SK-N-SH (cell line): ENCODE measurements at regions not wholly inside any gene's neighbourhood (a gene's known extent, or its start where the extent isn't known, plus 50 kb on each side); places are given as distances from the start of the nearest gene placed in this dataset.

Experiments
- CTCF ChIA-PET: fragments of 300-600, 350-600 bp; formaldehyde crosslinking; extraction: SDS; loops from one replicate; lab custom pipeline; 2021; lab: Yijun Ruan, JAX
- POLR2A ChIA-PET: fragments of 350-600 bp; sonication (Branson Sonifier 250); formaldehyde crosslinking; extraction: SDS; loops from one replicate; lab custom pipeline; 2020; ENCODE audit warnings: antibody characterized with exemption, inconsistent platforms; lab: Yijun Ruan, JAX
- DNase-seq: peaks from one replicate; pipeline ENCODE4 v3.0.0; 2012
- H2AFZ ChIP-seq: fragments of 200-600 bp; sonication (generic); 2 replicates; pipeline ENCODE4 v1.8.1; 2016; ENCODE audit warnings: antibody characterized with exemption, mild to moderate bottlenecking, low read depth
- H3F3A ChIP-seq: fragments of 200-600 bp; sonication (generic); replicated peaks from 2 replicates; pipeline ENCODE3; 2016; ENCODE audit warnings: antibody characterized with exemption, mild to moderate bottlenecking; ENCODE audit not compliant: insufficient read depth
- H3K27ac ChIP-seq, 2 experiments: fragments of 200-500 bp in 1 of 2; fragments of 200-600 bp in 1 of 2; sonication (Bioruptor generic) in 1 of 2; sonication (generic), shearing (Covaris generic) in 1 of 2; 2 replicates each; pipeline versions ENCODE4 v1.5.1 to v1.6.1; 2014 to 2016; ENCODE audit warnings: low read depth in 2 of 2, inconsistent platforms in 1 of 2, low read length in 1 of 2, mild to moderate bottlenecking in 1 of 2, mixed read lengths in 1 of 2
- H3K27me3 ChIP-seq: fragments of 200-600 bp; sonication (generic), shearing (Covaris generic); 2 replicates; pipeline ENCODE4 v1.6.1; 2016; ENCODE audit warnings: mixed run types; ENCODE audit not compliant: insufficient read depth
- H3K36me3 ChIP-seq, 2 experiments: fragments of 200-500 bp in 1 of 2; fragments of 200-600 bp in 1 of 2; sonication (Bioruptor generic) in 1 of 2; sonication (generic) in 1 of 2; replicated peaks in 1 of 2; 2 replicates each; pipeline versions ENCODE3 to v1.5.1; 2014 to 2016; ENCODE audit warnings: low read length in 1 of 2, mild to moderate bottlenecking in 1 of 2; ENCODE audit not compliant: insufficient read depth in 2 of 2, control insufficient read depth in 1 of 2
- H3K4me1 ChIP-seq, 2 experiments: fragments of 200-500 bp in 1 of 2; fragments of 200-600 bp in 1 of 2; sonication (Bioruptor generic) in 1 of 2; sonication (generic), shearing (Covaris generic) in 1 of 2; 2 replicates each; pipeline versions ENCODE4 v1.5.1 to v1.6.1; 2014 to 2016; ENCODE audit warnings: low read depth in 1 of 2, low read length in 1 of 2, mixed run types in 1 of 2; ENCODE audit not compliant: insufficient read depth in 2 of 2, control insufficient read depth in 1 of 2
- H3K4me2 ChIP-seq: fragments of 200-600 bp; sonication (generic), shearing (Covaris generic); 2 replicates; pipeline ENCODE4 v1.6.1; 2017; ENCODE audit warnings: mixed run types
- H3K4me3 ChIP-seq, 2 experiments: fragments of 200-500 bp in 1 of 2; fragments of 200-600 bp in 1 of 2; sonication (Bioruptor generic) in 1 of 2; sonication (generic), shearing (Covaris generic) in 1 of 2; 2 replicates each; pipeline versions ENCODE4 v1.5.1 to v1.8.1; 2014 to 2016; ENCODE audit warnings: low read depth in 2 of 2, inconsistent platforms in 1 of 2, low read length in 1 of 2, mild to moderate bottlenecking in 1 of 2, mixed read lengths in 1 of 2, moderate library complexity in 1 of 2
- H3K79me2 ChIP-seq: fragments of 200-600 bp; sonication (generic); 2 replicates; pipeline ENCODE4 v1.8.1; 2017; ENCODE audit warnings: mild to moderate bottlenecking; ENCODE audit not compliant: insufficient read depth
- H3K9ac ChIP-seq: fragments of 200-600 bp; sonication (generic); 2 replicates; pipeline ENCODE4 v1.6.1; 2017; ENCODE audit warnings: mixed run types
- H3K9me2 ChIP-seq: fragments of 200-600 bp; sonication (generic); 2 replicates; pipeline ENCODE4 v1.6.1; 2017; ENCODE audit warnings: mixed run types
- H3K9me3 ChIP-seq: fragments of 200-600 bp; sonication (generic); 2 replicates; pipeline ENCODE4 v1.6.1; 2017; ENCODE audit warnings: mixed run types, mild to moderate bottlenecking, moderate library complexity
- H4K20me1 ChIP-seq: fragments of 200-600 bp; sonication (generic); 2 replicates; pipeline ENCODE4 v1.6.1; 2017; ENCODE audit warnings: mild to moderate bottlenecking, mixed run types; ENCODE audit not compliant: insufficient read depth
- CHD2 ChIP-seq: fragments of 150-350 bp; IDR thresholded peaks from 2 replicates; pipeline ENCODE4 v1.6.1; 2018; ENCODE audit warnings: low read length; ENCODE audit not compliant: partially characterized antibody
- EP300 ChIP-seq, 2 experiments: IDR thresholded peaks; 2 replicates each; pipeline versions ENCODE4 v1.4.0 to v1.6.1; 2012; ENCODE audit warnings: borderline replicate concordance in 1 of 2, low read depth in 1 of 2, low read length in 1 of 2
- EZH2phosphoT487 ChIP-seq: fragments of 200-600 bp; sonication (generic); IDR thresholded peaks from 2 replicates; pipeline ENCODE4 v1.6.1; 2017; ENCODE audit warnings: low read depth, mixed run types, mild to moderate bottlenecking, antibody characterized with exemption, moderate library complexity, borderline replicate concordance
- FOXJ3 ChIP-seq: sonication (generic); formaldehyde crosslinking; IDR thresholded peaks from 2 replicates; pipeline ENCODE4 v1.5.1; 2020; ENCODE audit warnings: mild to moderate bottlenecking, missing genetic modification reagents
- FOXM1 ChIP-seq: IDR thresholded peaks from 2 replicates; pipeline ENCODE4 v1.4.0; 2012; ENCODE audit warnings: low read depth, mild to moderate bottlenecking
- IRF3 ChIP-seq: fragments of 150-350 bp; IDR thresholded peaks from 2 replicates; pipeline ENCODE4 v1.6.1; 2016; ENCODE audit warnings: mild to moderate bottlenecking, low read depth, low read length
- JUND ChIP-seq: IDR thresholded peaks from 2 replicates; pipeline ENCODE4 v1.4.0; 2012
- MEF2A ChIP-seq: IDR thresholded peaks from 2 replicates; pipeline ENCODE4 v1.4.0; 2012; ENCODE audit warnings: low read depth, borderline replicate concordance
- NFIC ChIP-seq: IDR thresholded peaks from 2 replicates; pipeline ENCODE4 v1.4.0; 2012; ENCODE audit warnings: borderline replicate concordance
- NRF1 ChIP-seq: IDR thresholded peaks from 2 replicates; pipeline ENCODE4 v1.6.1; 2012; ENCODE audit warnings: low read depth, mild to moderate bottlenecking, low read length
- POLR2AphosphoS5 ChIP-seq: IDR thresholded peaks from 2 replicates; pipeline ENCODE4 v1.6.1; 2012; ENCODE audit warnings: low read depth, low read length
- RAD21 ChIP-seq: IDR thresholded peaks from 2 replicates; pipeline ENCODE4 v1.6.1; 2012; ENCODE audit warnings: mild to moderate bottlenecking, low read length
- RCOR1 ChIP-seq: fragments of 150-350 bp; IDR thresholded peaks from 2 replicates; pipeline ENCODE4 v1.6.1; 2017; ENCODE audit warnings: antibody characterized with exemption, low read length
- REST ChIP-seq: IDR thresholded peaks from 2 replicates; pipeline ENCODE4 v1.6.1; 2012; ENCODE audit warnings: mild to moderate bottlenecking, low read depth, low read length, moderate library complexity
- SIN3A ChIP-seq: IDR thresholded peaks from 2 replicates; pipeline ENCODE4 v1.6.1; 2012; ENCODE audit warnings: low read depth, mild to moderate bottlenecking, low read length, moderate library complexity, borderline replicate concordance
- SMC3 ChIP-seq: IDR thresholded peaks from 2 replicates; pipeline ENCODE4 v1.6.1; 2012; ENCODE audit warnings: low read depth, low read length, improper control_type of control experiment
- TCF12 ChIP-seq: IDR thresholded peaks from 2 replicates; pipeline ENCODE4 v1.4.0; 2012
- TEAD4 ChIP-seq: IDR thresholded peaks from 2 replicates; pipeline ENCODE4 v1.4.0; 2012; ENCODE audit warnings: mild to moderate bottlenecking, borderline replicate concordance; ENCODE audit not compliant: insufficient read depth
- USF1 ChIP-seq: IDR thresholded peaks from 2 replicates; pipeline ENCODE4 v1.4.0; 2012; ENCODE audit warnings: low read depth, borderline replicate concordance
- USF2 ChIP-seq: fragments of 150-350 bp; IDR thresholded peaks from 2 replicates; pipeline ENCODE4 v1.6.1; 2017; ENCODE audit warnings: antibody characterized with exemption, low read length, low read depth, borderline replicate concordance
- WGBS: methylation state at CpG from one replicate; pipeline ENCODE4 v1.1.6; 2017; ENCODE audit warnings: low lambda C conversion rate; 5-methylcytosine and 5-hydroxymethylcytosine counted together

GRCh38 chr10:21260506-21261149 is 264.9 kb downstream of the SKIDA1 start:
- Histone ChIP-seq H3K36me3 (no peaks in the 10 kb centered on the region), H3F3A (no peaks in the 10 kb centered on the region), H3K27me3 (no peaks in the 10 kb centered on the region), H3K4me1 (peaks cover 0 to 7% of the 10 kb centered on the region in 2 experiments; a peak in 1 of 4 replicates), H3K27ac (no peak overlapping the region; a peak in 1 of 4 replicates), H3K9me2 (no peaks in the 10 kb centered on the region), H2AFZ (no peak overlapping the region), H3K9ac (no peak overlapping the region), H3K4me2 (no peak overlapping the region), H3K4me3 (no peak overlapping the region), H4K20me1 (no peaks in the 10 kb centered on the region), H3K9me3 (no peaks in the 10 kb centered on the region), H3K79me2 (no peaks in the 10 kb centered on the region)
- CTCF ChIA-PET = interaction anchor here (4.1 kb wide), 1 partner anchor 9 kb away, joined by 20 read pairs; no protein-coding TSS in a partner anchor
- POLR2A ChIA-PET = no interaction called here
- DNase-seq = no peak
- TF ChIP-seq NRF1 (no peak), NFIC (no peak), EP300 (IDR thresholded peaks at IDR 0.05; ENCODE audit: borderline replicate concordance in 1 of 2, low read depth in 1 of 2, low read length in 1 of 2) (no peak), RCOR1 (no peak), CHD2 (no peak), TEAD4 (no peak), FOXM1 (no peak), TCF12 (no peak)
- WGBS = 79% methylated on average over 11 of the region's 11 CpGs

GRCh38 chr10:21260066-21260465 is 265.4 kb downstream of the SKIDA1 start:
- WGBS = 83% methylated on average over 6 of the region's 6 CpGs
- peaks cover 0 to 7% of the 10 kb centered on the region in 2 experiments; a peak in 1 of 4 replicates for H3K4me1 ChIP-seq
- H3K4me3 ChIP-seq = no peak overlapping the region
- H3K27ac ChIP-seq = peak overlapping the region in 1 of 2 experiments; percentile 29; a peak in 1 of 4 replicates
- no peak overlapping the region for H3K9ac ChIP-seq
- H3K9me2 ChIP-seq = no peaks in the 10 kb centered on the region
- H3K36me3 ChIP-seq = no peaks in the 10 kb centered on the region
- no peaks in the 10 kb centered on the region for H3K79me2 ChIP-seq
- H4K20me1 ChIP-seq = no peaks in the 10 kb centered on the region
- no peak for DNase-seq
- H3K9me3 ChIP-seq = no peaks in the 10 kb centered on the region
- H2AFZ ChIP-seq = no peak overlapping the region
- no peak overlapping the region for H3K4me2 ChIP-seq
- CTCF ChIA-PET = interaction anchor here (4.1 kb wide), 1 partner anchor 10 kb away, joined by 20 read pairs; no protein-coding TSS in a partner anchor
- H3K27me3 ChIP-seq = no peaks in the 10 kb centered on the region
- no peaks in the 10 kb centered on the region for H3F3A ChIP-seq
- POLR2A ChIA-PET = no interaction called here
- TF ChIP-seq SMC3 (no peak), SIN3A (no peak), MEF2A (no peak), IRF3 (no peak), POLR2AphosphoS5 (no peak), USF1 (no peak), REST (no peak), USF2 (no peak), RAD21 (no peak), EZH2phosphoT487 (no peak), JUND (no peak), FOXJ3 (no peak)
